CD4-positive, CD25-positive, alpha-beta regulatory T cell (primary cell): ENCODE measurements at regions not wholly inside any gene's neighbourhood (a gene's known extent, or its start where the extent isn't known, plus 50 kb on each side); places are given as distances from the start of the nearest gene placed in this dataset.

ENCODE experiments used
- ATAC-seq, 2 donors: fragments of 150-1000 bp; cut with Tn5 transposase; one replicate each; pipeline ENCODE4 v1.10.0; 2021; ENCODE audit warnings: low read depth in 2 of 2, moderate number of reproducible peaks in 2 of 2, moderate library complexity in 1 of 2
- DNase-seq, 3 donors: peaks; one replicate each; pipeline versions ENCODE4 v3.0.0 to v3.0.0-alpha.2; 2012 to 2022; ENCODE audit warnings: mixed read lengths in 1 of 3
- H3K27ac ChIP-seq: one replicate; pipeline ENCODE4 v1.7.0; 2013; ENCODE audit warnings: mild to moderate bottlenecking, low read length; ENCODE audit not compliant: insufficient read depth, poor library complexity, severe bottlenecking
- H3K27me3 ChIP-seq: one replicate; pipeline ENCODE4 v1.7.0; 2013; ENCODE audit warnings: low read length; ENCODE audit not compliant: control insufficient read depth, insufficient read depth
- H3K36me3 ChIP-seq: one replicate; pipeline ENCODE4 v1.7.0; 2013; ENCODE audit warnings: mild to moderate bottlenecking, low read length, moderate library complexity; ENCODE audit not compliant: control insufficient read depth, insufficient read depth
- H3K4me1 ChIP-seq: 2 replicates; pipeline ENCODE4 v1.7.0; 2013; ENCODE audit warnings: mild to moderate bottlenecking, low read length; ENCODE audit not compliant: insufficient read depth, control insufficient read depth, poor library complexity, severe bottlenecking
- H3K4me3 ChIP-seq: one replicate; pipeline ENCODE4 v1.7.0; 2013; ENCODE audit warnings: low read depth, mild to moderate bottlenecking, low read length, moderate library complexity
- H3K9me3 ChIP-seq, 2 experiments: 1 replicate in 1 of 2; 2 replicates in 1 of 2; pipeline ENCODE4 v1.7.0; 2013; ENCODE audit warnings: low read length in 2 of 2, mild to moderate bottlenecking in 1 of 2, moderate library complexity in 1 of 2; ENCODE audit not compliant: control insufficient read depth in 2 of 2
- H3K27ac Mint-ChIP-seq, 3 donors: one replicate each; pipeline ENCODE4 v1.8.0; 2020 to 2022; ENCODE audit warnings: mild to moderate bottlenecking in 3 of 3, mixed read lengths in 3 of 3, moderate library complexity in 2 of 3
- H3K27me3 Mint-ChIP-seq: one replicate; pipeline ENCODE4 v1.8.0; 2022; ENCODE audit warnings: mild to moderate bottlenecking, mixed read lengths
- H3K36me3 Mint-ChIP-seq: one replicate; pipeline ENCODE4 v1.8.0; 2020; ENCODE audit warnings: mixed read lengths
- H3K4me1 Mint-ChIP-seq, 4 donors: one replicate each; pipeline ENCODE4 v1.8.0; 2020 to 2022; ENCODE audit warnings: mixed read lengths in 4 of 4, mild to moderate bottlenecking in 1 of 4
- H3K4me3 Mint-ChIP-seq, 4 donors: one replicate each; pipeline ENCODE4 v1.8.0; 2020 to 2022; ENCODE audit warnings: mild to moderate bottlenecking in 4 of 4, mixed read lengths in 4 of 4, moderate library complexity in 3 of 4
- H3K9me3 Mint-ChIP-seq, 7 donors: one replicate each; pipeline ENCODE4 v1.8.0; 2020 to 2022; ENCODE audit warnings: mixed read lengths in 7 of 7, mild to moderate bottlenecking in 3 of 7, moderate library complexity in 2 of 7

GRCh38 chr12:63023926-63024325 is 89.0 kb upstream of the PPM1H start:
- no peak for ATAC-seq
- H3K9me3 ChIP-seq, result no peaks in the 10 kb centered on the region
- Mint-ChIP-seq H3K27ac (no peak overlapping the region), H3K4me3 (no peak overlapping the region), H3K9me3 (peaks cover 0 to 2% (median 0%) of the 10 kb centered on the region in 7 donors), H3K36me3 (no peaks in the 10 kb centered on the region), H3K4me1 (no peaks in the 10 kb centered on the region), H3K27me3 (peaks cover 11% of the 10 kb centered on the region)
- H3K27me3 ChIP-seq, result no peaks in the 10 kb centered on the region
- H3K4me1 ChIP-seq, result no peaks in the 10 kb centered on the region
- H3K4me3 ChIP-seq, result no peak overlapping the region
- DNase-seq, result no peak
- no peak overlapping the region for H3K27ac ChIP-seq
- H3K36me3 ChIP-seq, result no peaks in the 10 kb centered on the region

GRCh38 chr12:63021116-63021515 is 86.2 kb upstream of the PPM1H start:
- H3K27me3 ChIP-seq, result no peaks in the 10 kb centered on the region
- Mint-ChIP-seq H3K36me3 (no peaks in the 10 kb centered on the region), H3K27ac (no peak overlapping the region), H3K27me3 (peaks cover 14% of the 10 kb centered on the region), H3K4me1 (no peaks in the 10 kb centered on the region), H3K4me3 (no peak overlapping the region), H3K9me3 (peaks cover 0 to 2% (median 0%) of the 10 kb centered on the region in 7 donors)
- H3K27ac ChIP-seq, result no peak overlapping the region
- no peak overlapping the region for H3K4me3 ChIP-seq
- no peaks in the 10 kb centered on the region for H3K36me3 ChIP-seq
- H3K9me3 ChIP-seq, result no peaks in the 10 kb centered on the region
- H3K4me1 ChIP-seq, result no peaks in the 10 kb centered on the region
- ATAC-seq (no peak), DNase-seq (no peak)

GRCh38 chr12:63020269-63020668 is 85.3 kb upstream of the PPM1H start:
- H3K4me3 ChIP-seq, result no peak overlapping the region
- Mint-ChIP-seq H3K4me1 (no peaks in the 10 kb centered on the region), H3K27me3 (peaks cover 15% of the 10 kb centered on the region), H3K9me3 (no peaks in the 10 kb centered on the region), H3K4me3 (no peak overlapping the region), H3K36me3 (no peaks in the 10 kb centered on the region), H3K27ac (no peak overlapping the region)
- H3K36me3 ChIP-seq, result no peaks in the 10 kb centered on the region
- H3K27ac ChIP-seq, result no peak overlapping the region
- no peaks in the 10 kb centered on the region for H3K9me3 ChIP-seq
- ATAC-seq (no peak), DNase-seq (no peak)
- H3K27me3 ChIP-seq, result no peaks in the 10 kb centered on the region
- no peaks in the 10 kb centered on the region for H3K4me1 ChIP-seq

GRCh38 chr12:63018273-63018672 is 83.3 kb upstream of the PPM1H start:
- no peaks in the 10 kb centered on the region for H3K36me3 ChIP-seq
- no peak overlapping the region for H3K4me3 ChIP-seq
- Mint-ChIP-seq H3K4me1 (no peaks in the 10 kb centered on the region), H3K36me3 (no peaks in the 10 kb centered on the region), H3K27ac (no peak overlapping the region), H3K9me3 (peaks cover 0 to 1% (median 0%) of the 10 kb centered on the region in 7 donors), H3K27me3 (peaks cover 4% of the 10 kb centered on the region), H3K4me3 (no peak overlapping the region)
- H3K27me3 ChIP-seq, result no peaks in the 10 kb centered on the region
- no peaks in the 10 kb centered on the region for H3K9me3 ChIP-seq
- DNase-seq, result no peak
- H3K4me1 ChIP-seq, result no peaks in the 10 kb centered on the region
- ATAC-seq, result no peak
- no peak overlapping the region for H3K27ac ChIP-seq

- Histone ChIP-seq H3K27me3 (no peaks in the 10 kb centered on the region), H3K9me3 (no peaks in the 10 kb centered on the region), H3K36me3 (no peaks in the 10 kb centered on the region), H3K4me3 (no peak overlapping the region), H3K4me1 (no peaks in the 10 kb centered on the region), H3K27ac (no peak overlapping the region)
- no peak overlapping the region for H3K27ac Mint-ChIP-seq
- ATAC-seq (no peak), DNase-seq (no peak)
- no peaks in the 10 kb centered on the region for H3K36me3 Mint-ChIP-seq
- peaks cover 0 to 4% (median 0%) of the 10 kb centered on the region in 7 donors for H3K9me3 Mint-ChIP-seq
- H3K4me1 Mint-ChIP-seq, result no peaks in the 10 kb centered on the region
- H3K27me3 Mint-ChIP-seq, result peaks cover 4% of the 10 kb centered on the region
- no peak overlapping the region for H3K4me3 Mint-ChIP-seq
Observed at GRCh38 chr12:63013302-63013701, 78.4 kb upstream of the PPM1H start.

GRCh38 chr12:63010698-63011097 is 75.7 kb upstream of the PPM1H start:
- Mint-ChIP-seq H3K4me1 (no peaks in the 10 kb centered on the region), H3K9me3 (peaks cover 0 to 4% (median 0%) of the 10 kb centered on the region in 7 donors), H3K27me3 (no peaks in the 10 kb centered on the region), H3K36me3 (no peaks in the 10 kb centered on the region), H3K4me3 (no peak overlapping the region), H3K27ac (no peak overlapping the region)
- DNase-seq (no peak), ATAC-seq (no peak)
- H3K27me3 ChIP-seq, result no peaks in the 10 kb centered on the region
- no peaks in the 10 kb centered on the region for H3K36me3 ChIP-seq
- H3K4me3 ChIP-seq, result no peak overlapping the region
- H3K9me3 ChIP-seq, result no peaks in the 10 kb centered on the region
- H3K27ac ChIP-seq, result no peak overlapping the region
- H3K4me1 ChIP-seq, result no peaks in the 10 kb centered on the region

DNA sequence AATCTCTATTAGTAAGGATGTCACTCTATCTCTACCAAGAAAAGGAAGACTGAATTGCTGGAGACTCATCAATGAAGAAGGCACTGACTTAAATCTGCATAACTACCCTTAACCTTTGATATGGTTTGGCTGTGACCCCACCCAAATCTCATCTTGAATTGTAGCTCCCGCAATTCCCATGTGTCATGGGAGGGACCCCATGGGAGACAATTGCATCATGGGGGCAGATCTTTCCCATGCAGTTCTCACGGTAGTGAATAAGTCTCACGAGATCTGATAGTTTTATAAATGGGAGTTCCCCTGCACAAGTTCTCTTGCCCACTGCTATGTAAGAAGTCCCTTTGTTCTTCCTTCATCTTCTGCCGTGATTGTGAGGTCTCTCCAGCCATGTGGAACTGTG is 73.4 kb upstream of the PPM1H start:
- no peak overlapping the region for H3K4me3 Mint-ChIP-seq
- no peaks in the 10 kb centered on the region for H3K9me3 ChIP-seq
- H3K4me1 Mint-ChIP-seq, result no peaks in the 10 kb centered on the region
- no peak overlapping the region for H3K4me3 ChIP-seq
- no peaks in the 10 kb centered on the region for H3K4me1 ChIP-seq
- no peaks in the 10 kb centered on the region for H3K27me3 Mint-ChIP-seq
- no peaks in the 10 kb centered on the region for H3K27me3 ChIP-seq
- peaks cover 0 to 3% (median 0%) of the 10 kb centered on the region in 7 donors for H3K9me3 Mint-ChIP-seq
- no peaks in the 10 kb centered on the region for H3K36me3 Mint-ChIP-seq
- ATAC-seq, result no peak
- no peak overlapping the region for H3K27ac ChIP-seq
- DNase-seq, result no peak
- H3K36me3 ChIP-seq, result no peaks in the 10 kb centered on the region
- H3K27ac Mint-ChIP-seq, result no peak overlapping the region

DNA sequence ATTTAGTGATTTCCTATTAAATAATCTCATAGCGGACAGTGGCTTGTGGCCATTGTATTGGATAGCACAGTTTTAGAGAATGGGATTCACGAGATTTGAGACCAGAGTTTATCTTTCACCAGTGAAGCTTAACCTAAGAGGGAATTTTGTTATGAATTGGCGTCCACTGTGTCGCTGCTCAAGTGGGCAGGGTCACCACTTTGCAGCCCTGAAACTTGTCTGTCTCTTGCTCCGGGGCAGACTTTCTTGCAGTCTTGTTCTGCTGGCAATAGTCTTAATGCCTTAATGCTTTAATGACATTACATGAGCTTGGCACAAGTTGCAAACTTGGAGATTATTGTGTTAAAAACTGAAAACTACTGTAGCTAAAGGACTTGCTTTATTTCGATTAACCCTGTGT is 72.8 kb upstream of the PPM1H start:
- Mint-ChIP-seq H3K9me3 (peaks cover 0 to 3% (median 0%) of the 10 kb centered on the region in 7 donors), H3K27me3 (no peaks in the 10 kb centered on the region), H3K4me3 (no peak overlapping the region), H3K27ac (no peak overlapping the region), H3K36me3 (no peaks in the 10 kb centered on the region), H3K4me1 (no peaks in the 10 kb centered on the region)
- ATAC-seq (no peak), DNase-seq (no peak)
- H3K4me3 ChIP-seq, result no peak overlapping the region
- no peaks in the 10 kb centered on the region for H3K9me3 ChIP-seq
- H3K4me1 ChIP-seq, result no peaks in the 10 kb centered on the region
- no peaks in the 10 kb centered on the region for H3K27me3 ChIP-seq
- no peak overlapping the region for H3K27ac ChIP-seq
- H3K36me3 ChIP-seq, result no peaks in the 10 kb centered on the region
